Body of pancreas (tissue), 4 donors: ENCODE measurements at regions not wholly inside any gene's neighbourhood (a gene's known extent, or its start where the extent isn't known, plus 50 kb on each side); places are given as distances from the start of the nearest gene placed in this dataset.

Experiments used
- CTCF ChIP-seq, 7 experiments: fragments of 450-650 bp in 4 of 7; fragments of 200-600 bp in 3 of 7; sonication (generic) in 3 of 7; IDR thresholded peaks; one replicate each; pipeline ENCODE4 v1.5.1; 2016 to 2019; ENCODE audit warnings: antibody characterized with exemption in 7 of 7
- POLR2A ChIP-seq, 3 donors: fragments of 450-650 bp; IDR thresholded peaks; one replicate each; pipeline ENCODE4 v1.6.1; 2016; ENCODE audit warnings: antibody characterized with exemption in 3 of 3, mild to moderate bottlenecking in 2 of 3

- TF ChIP-seq CTCF (IDR thresholded peaks at IDR 0.05), result no peak
- TF ChIP-seq POLR2A (IDR thresholded peaks at IDR 0.05), result no peak
Observed at GRCh38 chr5:130514984-130515690, 610.9 kb downstream of the CHSY3 start.
